CD4-positive, CD25-positive, alpha-beta regulatory T cell (primary cell): ENCODE measurements at regions not wholly inside any gene's neighbourhood (a gene's known extent, or its start where the extent isn't known, plus 50 kb on each side); places are given as distances from the start of the nearest gene placed in this dataset.

Source experiments
- ATAC-seq, 2 donors: fragments of 150-1000 bp; cut with Tn5 transposase; one replicate each; pipeline ENCODE4 v1.10.0; 2021; ENCODE audit warnings: low read depth in 2 of 2, moderate number of reproducible peaks in 2 of 2, moderate library complexity in 1 of 2
- DNase-seq, 3 donors: peaks; one replicate each; pipeline versions ENCODE4 v3.0.0 to v3.0.0-alpha.2; 2012 to 2022; ENCODE audit warnings: mixed read lengths in 1 of 3
- H3K27ac ChIP-seq: one replicate; pipeline ENCODE4 v1.7.0; 2013; ENCODE audit warnings: mild to moderate bottlenecking, low read length; ENCODE audit not compliant: insufficient read depth, poor library complexity, severe bottlenecking
- H3K27me3 ChIP-seq: one replicate; pipeline ENCODE4 v1.7.0; 2013; ENCODE audit warnings: low read length; ENCODE audit not compliant: control insufficient read depth, insufficient read depth
- H3K36me3 ChIP-seq: one replicate; pipeline ENCODE4 v1.7.0; 2013; ENCODE audit warnings: mild to moderate bottlenecking, low read length, moderate library complexity; ENCODE audit not compliant: control insufficient read depth, insufficient read depth
- H3K4me1 ChIP-seq: 2 replicates; pipeline ENCODE4 v1.7.0; 2013; ENCODE audit warnings: mild to moderate bottlenecking, low read length; ENCODE audit not compliant: insufficient read depth, control insufficient read depth, poor library complexity, severe bottlenecking
- H3K4me3 ChIP-seq: one replicate; pipeline ENCODE4 v1.7.0; 2013; ENCODE audit warnings: low read depth, mild to moderate bottlenecking, low read length, moderate library complexity
- H3K9me3 ChIP-seq, 2 experiments: 1 replicate in 1 of 2; 2 replicates in 1 of 2; pipeline ENCODE4 v1.7.0; 2013; ENCODE audit warnings: low read length in 2 of 2, mild to moderate bottlenecking in 1 of 2, moderate library complexity in 1 of 2; ENCODE audit not compliant: control insufficient read depth in 2 of 2
- H3K27ac Mint-ChIP-seq, 3 donors: one replicate each; pipeline ENCODE4 v1.8.0; 2020 to 2022; ENCODE audit warnings: mild to moderate bottlenecking in 3 of 3, mixed read lengths in 3 of 3, moderate library complexity in 2 of 3
- H3K27me3 Mint-ChIP-seq: one replicate; pipeline ENCODE4 v1.8.0; 2022; ENCODE audit warnings: mild to moderate bottlenecking, mixed read lengths
- H3K36me3 Mint-ChIP-seq: one replicate; pipeline ENCODE4 v1.8.0; 2020; ENCODE audit warnings: mixed read lengths
- H3K4me1 Mint-ChIP-seq, 4 donors: one replicate each; pipeline ENCODE4 v1.8.0; 2020 to 2022; ENCODE audit warnings: mixed read lengths in 4 of 4, mild to moderate bottlenecking in 1 of 4
- H3K4me3 Mint-ChIP-seq, 4 donors: one replicate each; pipeline ENCODE4 v1.8.0; 2020 to 2022; ENCODE audit warnings: mild to moderate bottlenecking in 4 of 4, mixed read lengths in 4 of 4, moderate library complexity in 3 of 4
- H3K9me3 Mint-ChIP-seq, 7 donors: one replicate each; pipeline ENCODE4 v1.8.0; 2020 to 2022; ENCODE audit warnings: mixed read lengths in 7 of 7, mild to moderate bottlenecking in 3 of 7, moderate library complexity in 2 of 7

- Mint-ChIP-seq H3K27ac (no peak overlapping the region), H3K36me3 (no peaks in the 10 kb centered on the region), H3K4me1 (peaks cover 0 to 16% (median 7%) of the 10 kb centered on the region in 4 donors), H3K27me3 (no peaks in the 10 kb centered on the region), H3K4me3 (no peak overlapping the region), H3K9me3 (peaks cover 0 to 1% (median 0%) of the 10 kb centered on the region in 7 donors)
- Histone ChIP-seq H3K9me3 (no peaks in the 10 kb centered on the region), H3K27me3 (no peaks in the 10 kb centered on the region), H3K27ac (no peak overlapping the region), H3K4me3 (no peak overlapping the region), H3K4me1 (peaks cover 6% of the 10 kb centered on the region), H3K36me3 (no peaks in the 10 kb centered on the region)
- DNase-seq (no peak), ATAC-seq (no peak)
Measured at GRCh38 chr10:47192273-47192672, 107.7 kb upstream of the GDF10 start.

- no peaks in the 10 kb centered on the region for H3K36me3 Mint-ChIP-seq
- peak overlapping the region in 1 of 3 donors; percentile 56 for H3K27ac Mint-ChIP-seq
- H3K9me3 Mint-ChIP-seq: peaks cover 0 to 1% (median 0%) of the 10 kb centered on the region in 7 donors
Measured at GRCh38 chr10:47193666-47194065, 106.3 kb upstream of the GDF10 start.

GRCh38 chr10:47195274-47195885 is 104.6 kb upstream of the GDF10 start:
- peaks cover 6% of the 10 kb centered on the region for H3K4me1 ChIP-seq
- no peaks in the 10 kb centered on the region for H3K27me3 ChIP-seq
- H3K9me3 ChIP-seq: no peaks in the 10 kb centered on the region
- H3K9me3 Mint-ChIP-seq: peaks cover 0 to 1% (median 0%) of the 10 kb centered on the region in 7 donors
- H3K27me3 Mint-ChIP-seq: no peaks in the 10 kb centered on the region
- peak overlapping the region in 1 of 4 donors; percentile 41 for H3K4me3 Mint-ChIP-seq
- DNase-seq (no peak), ATAC-seq (no peak)
- no peak overlapping the region for H3K4me3 ChIP-seq
- no peaks in the 10 kb centered on the region for H3K36me3 Mint-ChIP-seq
- peaks cover 0 to 16% (median 7%) of the 10 kb centered on the region in 4 donors for H3K4me1 Mint-ChIP-seq
- no peaks in the 10 kb centered on the region for H3K36me3 ChIP-seq
- H3K27ac Mint-ChIP-seq: peak overlapping the region in 2 of 3 donors; percentile 79 to 81
- no peak overlapping the region for H3K27ac ChIP-seq

More at GRCh38 chr10:47193666-47194065, 106.3 kb upstream of the GDF10 start:
- H3K4me1 ChIP-seq: peaks cover 6% of the 10 kb centered on the region
- H3K27me3 ChIP-seq: no peaks in the 10 kb centered on the region
- peaks cover 0 to 16% (median 7%) of the 10 kb centered on the region in 4 donors for H3K4me1 Mint-ChIP-seq
- no peaks in the 10 kb centered on the region for H3K27me3 Mint-ChIP-seq
- no peaks in the 10 kb centered on the region for H3K36me3 ChIP-seq
- H3K4me3 Mint-ChIP-seq: no peak overlapping the region
- H3K4me3 ChIP-seq: no peak overlapping the region
- no peak overlapping the region for H3K27ac ChIP-seq
- no peak for DNase-seq
- no peak for ATAC-seq
- H3K9me3 ChIP-seq: no peaks in the 10 kb centered on the region

- H3K27me3 ChIP-seq: no peaks in the 10 kb centered on the region
- H3K4me3 ChIP-seq: no peak overlapping the region
- Mint-ChIP-seq H3K9me3 (peaks cover 0 to 3% (median 0%) of the 10 kb centered on the region in 7 donors), H3K36me3 (no peaks in the 10 kb centered on the region), H3K4me1 (peaks cover 0 to 16% (median 7%) of the 10 kb centered on the region in 4 donors), H3K27ac (no peak overlapping the region), H3K4me3 (no peak overlapping the region), H3K27me3 (no peaks in the 10 kb centered on the region)
- DNase-seq (no peak), ATAC-seq (no peak)
- H3K4me1 ChIP-seq: peaks cover 6% of the 10 kb centered on the region
- no peaks in the 10 kb centered on the region for H3K9me3 ChIP-seq
- no peaks in the 10 kb centered on the region for H3K36me3 ChIP-seq
- no peak overlapping the region for H3K27ac ChIP-seq
Measured at GRCh38 chr10:47196691-47197090, 103.3 kb upstream of the GDF10 start.

- Mint-ChIP-seq H3K4me1 (peaks cover 0 to 17% (median 7%) of the 10 kb centered on the region in 4 donors), H3K27me3 (no peaks in the 10 kb centered on the region), H3K4me3 (no peak overlapping the region), H3K36me3 (no peaks in the 10 kb centered on the region), H3K9me3 (peaks cover 0 to 3% (median 0%) of the 10 kb centered on the region in 7 donors), H3K27ac (no peak overlapping the region)
- ATAC-seq (no peak), DNase-seq (no peak)
- Histone ChIP-seq H3K27ac (no peak overlapping the region), H3K4me3 (no peak overlapping the region), H3K27me3 (no peaks in the 10 kb centered on the region), H3K9me3 (no peaks in the 10 kb centered on the region), H3K4me1 (peaks cover 6% of the 10 kb centered on the region), H3K36me3 (no peaks in the 10 kb centered on the region)
Measured at GRCh38 chr10:47198221-47198620, 101.8 kb upstream of the GDF10 start.

- H3K27ac Mint-ChIP-seq: peak overlapping the region in 1 of 3 donors; percentile 56
- no peak for ATAC-seq
Measured at GRCh38 chr10:47205192-47205591, 94.8 kb upstream of the GDF10 start.

GRCh38 chr10:47206449-47207280 is 93.3 kb upstream of the GDF10 start:
- Histone ChIP-seq H3K4me3 (peak overlapping the region; percentile 54), H3K36me3 (no peaks in the 10 kb centered on the region), H3K4me1 (peaks cover 15% of the 10 kb centered on the region), H3K9me3 (no peaks in the 10 kb centered on the region), H3K27ac (peak overlapping the region; percentile 25), H3K27me3 (no peaks in the 10 kb centered on the region)
- H3K27ac Mint-ChIP-seq: peak overlapping the region; percentile 81 to 98 (median 93)
- peaks cover 0 to 59% (median 23%) of the 10 kb centered on the region in 4 donors for H3K4me1 Mint-ChIP-seq
- H3K27me3 Mint-ChIP-seq: no peaks in the 10 kb centered on the region
- ATAC-seq (peak; percentile 78), DNase-seq (peak in 2 of 3 donors; percentile 46 to 56)
- no peaks in the 10 kb centered on the region for H3K36me3 Mint-ChIP-seq
- H3K4me3 Mint-ChIP-seq: peak overlapping the region; percentile 13 to 77 (median 63)
- peaks cover 0 to 3% (median 0%) of the 10 kb centered on the region in 7 donors for H3K9me3 Mint-ChIP-seq

More at GRCh38 chr10:47205192-47205591, 94.8 kb upstream of the GDF10 start:
- no peak for DNase-seq
- Histone ChIP-seq H3K9me3 (no peaks in the 10 kb centered on the region), H3K4me1 (peaks cover 15% of the 10 kb centered on the region), H3K27ac (no peak overlapping the region), H3K27me3 (no peaks in the 10 kb centered on the region), H3K36me3 (no peaks in the 10 kb centered on the region), H3K4me3 (no peak overlapping the region)
- peaks cover 0 to 54% (median 21%) of the 10 kb centered on the region in 4 donors for H3K4me1 Mint-ChIP-seq
- no peaks in the 10 kb centered on the region for H3K36me3 Mint-ChIP-seq
- H3K27me3 Mint-ChIP-seq: no peaks in the 10 kb centered on the region
- no peak overlapping the region for H3K4me3 Mint-ChIP-seq
- peaks cover 0 to 3% (median 0%) of the 10 kb centered on the region in 7 donors for H3K9me3 Mint-ChIP-seq
